ENCODE measurements at regions not wholly inside any gene's neighbourhood (a gene's known extent, or its start where the extent isn't known, plus 50 kb on each side); places are given as distances from the start of the nearest gene placed in this dataset.

DNA sequence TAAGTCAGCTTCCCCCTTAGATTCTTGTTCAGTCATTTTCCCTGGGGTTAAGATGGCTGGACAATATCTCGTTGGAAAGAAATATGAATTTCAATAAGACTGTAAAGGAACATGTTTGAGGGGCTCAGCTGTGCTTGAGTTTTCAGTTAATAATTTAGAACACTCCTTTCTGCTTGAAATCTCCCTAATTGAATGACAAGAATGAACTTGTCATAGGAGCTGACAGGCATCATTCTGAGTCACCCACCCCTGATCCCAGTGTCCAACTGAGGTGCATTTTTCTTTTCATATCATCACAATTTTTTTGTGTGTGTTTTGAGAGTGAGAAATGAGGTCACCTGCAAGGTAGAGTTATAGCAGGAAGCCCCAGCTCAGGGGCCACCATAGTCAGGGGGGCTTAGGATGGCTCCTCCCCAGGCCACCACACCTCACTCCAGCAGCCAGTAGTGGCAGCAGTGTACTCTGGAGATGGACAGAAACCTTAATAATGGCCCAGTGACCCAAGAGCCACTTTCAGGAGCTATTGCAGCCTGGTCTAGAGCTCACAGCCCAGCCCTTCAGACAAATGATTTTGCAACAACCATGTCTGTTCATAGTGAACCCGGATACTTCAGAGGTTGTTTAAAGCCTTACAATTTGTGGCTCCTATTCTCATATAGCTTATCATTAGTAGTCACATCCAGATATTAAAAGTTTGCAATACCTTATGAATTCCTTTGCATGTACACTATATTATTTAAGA is 174.5 kb downstream of the MAIP1 start:
- ATAC-seq (no peak), DNase-seq (no peak)
- Mint-ChIP-seq H3K9me3 (peaks cover 0 to 3% (median 0%) of the 10 kb centered on the region in 11 donors), H3K27ac (no peak overlapping the region), H3K4me1 (no peaks in the 10 kb centered on the region), H3K36me3 (no peaks in the 10 kb centered on the region), H3K27me3 (peaks cover 0 to 15% (median 5%) of the 10 kb centered on the region in 5 donors), H3K4me3 (no peak overlapping the region)
- Histone ChIP-seq H3K4me1 (ENCODE audit: control insufficient read depth in 2 of 2, insufficient read depth in 2 of 2, low read length in 2 of 2) (no peaks in the 10 kb centered on the region), H3K27ac (ENCODE audit: low read depth, low read length) (no peak overlapping the region), H3K9me3 (ENCODE audit: control insufficient read depth in 2 of 3, low read length in 3 of 3) (no peaks in the 10 kb centered on the region), H3K36me3 (ENCODE audit: control insufficient read depth in 2 of 3, insufficient read depth in 3 of 3, low read length in 3 of 3) (no peaks in the 10 kb centered on the region), H3K27me3 (ENCODE audit: control insufficient read depth in 2 of 2, insufficient read depth in 2 of 2, low read length in 2 of 2) (no peaks in the 10 kb centered on the region), H3K4me3 (ENCODE audit: low read length) (no peak overlapping the region)
- POLR2A ChIA-PET: no interaction called here
- intact Hi-C loops (cut with micrococcal nuclease): no loop called here
- CTCF ChIA-PET: no interaction called here

DNA sequence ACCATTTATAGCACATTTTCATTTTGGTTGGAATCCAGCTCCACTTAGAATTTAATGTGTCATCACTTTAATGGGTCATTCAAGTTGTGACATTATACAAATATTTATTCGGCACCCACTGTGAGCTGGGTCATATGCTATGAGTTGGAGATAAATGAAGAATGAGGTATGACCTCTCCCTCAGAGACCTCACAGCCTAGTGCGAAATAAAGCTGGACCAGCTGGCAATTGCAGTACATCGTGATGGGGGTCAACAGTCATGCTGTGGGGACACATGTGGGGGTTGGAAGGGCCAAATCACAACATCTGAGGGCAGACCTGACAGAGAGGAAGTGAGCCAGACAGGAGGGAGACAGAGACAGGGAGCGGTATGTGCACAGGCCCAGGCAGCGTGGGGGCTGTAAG is 175.4 kb downstream of the MAIP1 start:
- CTCF ChIA-PET: no interaction called here
- intact Hi-C loops (cut with micrococcal nuclease): no loop called here
- no peak overlapping the region for H3K4me3 ChIP-seq (ENCODE audit: low read length)

DNA sequence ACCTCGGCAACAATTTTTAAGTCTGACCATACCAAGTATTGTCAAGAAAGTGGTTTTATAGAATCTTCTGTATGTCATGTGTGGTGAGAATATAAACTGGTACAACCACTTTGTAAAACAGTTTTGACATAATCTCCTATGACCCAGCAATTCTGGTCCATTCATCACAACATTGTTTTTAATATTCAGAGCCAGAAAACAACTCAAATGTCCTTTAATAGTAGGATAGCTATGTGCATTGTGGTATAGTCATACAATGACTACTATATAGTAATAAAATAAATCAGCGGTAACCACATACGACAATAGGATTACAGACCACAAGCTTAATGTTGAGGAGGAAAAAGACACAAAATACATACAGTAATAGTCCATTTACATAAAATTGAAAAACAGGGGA is 175.2 kb upstream of the SPATS2L start:
- no peaks in the 10 kb centered on the region for H3K4me1 Mint-ChIP-seq
- H3K36me3 Mint-ChIP-seq: no peaks in the 10 kb centered on the region
- no peak overlapping the region for H3K27ac Mint-ChIP-seq
- Histone ChIP-seq H3K27ac (ENCODE audit: low read depth, low read length) (no peak overlapping the region), H3K27me3 (ENCODE audit: control insufficient read depth in 2 of 2, insufficient read depth in 2 of 2, low read length in 2 of 2) (no peaks in the 10 kb centered on the region), H3K4me3 (ENCODE audit: low read length) (no peak overlapping the region), H3K4me1 (ENCODE audit: control insufficient read depth in 2 of 2, insufficient read depth in 2 of 2, low read length in 2 of 2) (no peaks in the 10 kb centered on the region), H3K36me3 (ENCODE audit: control insufficient read depth in 2 of 3, insufficient read depth in 3 of 3, low read length in 3 of 3) (no peaks in the 10 kb centered on the region), H3K9me3 (ENCODE audit: control insufficient read depth in 2 of 3, low read length in 3 of 3) (no peaks in the 10 kb centered on the region)
- H3K27me3 Mint-ChIP-seq: peaks cover 0 to 15% (median 6%) of the 10 kb centered on the region in 5 donors
- no peak overlapping the region for H3K4me3 Mint-ChIP-seq
- H3K9me3 Mint-ChIP-seq: peaks cover 0 to 1% (median 0%) of the 10 kb centered on the region in 11 donors
- ATAC-seq: no peak
- intact Hi-C loops (cut with micrococcal nuclease): no loop called here
- DNase-seq: no peak
- POLR2A ChIA-PET: no interaction called here
- CTCF ChIA-PET: no interaction called here

More for the DNA sequence above, 175.4 kb downstream of the MAIP1 start:
- no peaks in the 10 kb centered on the region for H3K4me1 Mint-ChIP-seq
- no peak overlapping the region for H3K27ac ChIP-seq (ENCODE audit: low read depth, low read length)
- H3K9me3 ChIP-seq (ENCODE audit: control insufficient read depth in 2 of 3, low read length in 3 of 3): no peaks in the 10 kb centered on the region
- no peak overlapping the region for H3K4me3 Mint-ChIP-seq
- H3K27me3 Mint-ChIP-seq: peaks cover 0 to 15% (median 6%) of the 10 kb centered on the region in 5 donors
- peaks cover 0 to 1% (median 0%) of the 10 kb centered on the region in 11 donors for H3K9me3 Mint-ChIP-seq
- no peaks in the 10 kb centered on the region for H3K36me3 ChIP-seq (ENCODE audit: control insufficient read depth in 2 of 3, insufficient read depth in 3 of 3, low read length in 3 of 3)
- POLR2A ChIA-PET: no interaction called here
- ATAC-seq (no peak), DNase-seq (no peak)
- no peaks in the 10 kb centered on the region for H3K4me1 ChIP-seq (ENCODE audit: control insufficient read depth in 2 of 2, insufficient read depth in 2 of 2, low read length in 2 of 2)
- no peak overlapping the region for H3K27ac Mint-ChIP-seq
- no peaks in the 10 kb centered on the region for H3K27me3 ChIP-seq (ENCODE audit: control insufficient read depth in 2 of 2, insufficient read depth in 2 of 2, low read length in 2 of 2)
- H3K36me3 Mint-ChIP-seq: no peaks in the 10 kb centered on the region

DNA sequence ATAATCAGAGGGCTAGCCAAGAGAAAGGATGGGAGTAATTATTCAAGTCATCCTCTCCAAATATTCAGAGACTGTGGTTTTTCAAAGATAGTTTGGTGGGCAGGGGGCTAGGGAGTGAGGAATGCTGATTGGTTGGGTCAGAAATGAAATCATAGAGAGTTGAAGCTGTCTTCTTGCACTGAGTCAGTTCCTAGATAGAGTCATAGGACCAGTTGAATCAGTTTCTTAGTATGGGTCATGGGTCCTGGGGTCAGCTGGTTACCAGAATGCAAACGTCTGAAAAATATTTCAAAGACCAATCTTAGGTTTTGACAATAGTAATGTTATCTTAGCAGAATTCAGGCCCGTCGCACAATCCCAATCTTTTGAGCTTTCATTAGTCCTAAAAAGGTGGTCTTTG is 171.4 kb upstream of the SPATS2L start:
- no peaks in the 10 kb centered on the region for H3K9me3 ChIP-seq (ENCODE audit: control insufficient read depth in 2 of 3, low read length in 3 of 3)
- H3K27me3 ChIP-seq (ENCODE audit: control insufficient read depth in 2 of 2, insufficient read depth in 2 of 2, low read length in 2 of 2): no peaks in the 10 kb centered on the region
- peaks cover 0 to 1% (median 0%) of the 10 kb centered on the region in 11 donors for H3K9me3 Mint-ChIP-seq
- no peak overlapping the region for H3K27ac ChIP-seq (ENCODE audit: low read depth, low read length)
- no peaks in the 10 kb centered on the region for H3K4me1 ChIP-seq (ENCODE audit: control insufficient read depth in 2 of 2, insufficient read depth in 2 of 2, low read length in 2 of 2)
- intact Hi-C loops (cut with micrococcal nuclease): no loop called here
- no peak overlapping the region for H3K4me3 ChIP-seq (ENCODE audit: low read length)
- H3K36me3 Mint-ChIP-seq: no peaks in the 10 kb centered on the region
- CTCF ChIA-PET: interaction anchor here (0.6 kb wide), 1 partner anchor 418 kb away, joined by 3 read pairs; no protein-coding TSS in a partner anchor
- H3K4me1 Mint-ChIP-seq: no peaks in the 10 kb centered on the region
- ATAC-seq: no peak
- no peak overlapping the region for H3K27ac Mint-ChIP-seq
- no peaks in the 10 kb centered on the region for H3K36me3 ChIP-seq (ENCODE audit: control insufficient read depth in 2 of 3, insufficient read depth in 3 of 3, low read length in 3 of 3)
- DNase-seq: no peak
- POLR2A ChIA-PET: no interaction called here
- H3K4me3 Mint-ChIP-seq: no peak overlapping the region
- peaks cover 0 to 9% (median 4%) of the 10 kb centered on the region in 5 donors for H3K27me3 Mint-ChIP-seq

- Mint-ChIP-seq H3K4me3 (no peak overlapping the region), H3K9me3 (no peaks in the 10 kb centered on the region), H3K36me3 (no peaks in the 10 kb centered on the region), H3K4me1 (no peaks in the 10 kb centered on the region), H3K27me3 (peaks cover 0 to 10% (median 0%) of the 10 kb centered on the region in 5 donors), H3K27ac (no peak overlapping the region)
- intact Hi-C loops (cut with micrococcal nuclease): no loop called here
- Histone ChIP-seq H3K4me1 (ENCODE audit: control insufficient read depth in 2 of 2, insufficient read depth in 2 of 2, low read length in 2 of 2) (no peaks in the 10 kb centered on the region), H3K9me3 (ENCODE audit: control insufficient read depth in 2 of 3, low read length in 3 of 3) (no peaks in the 10 kb centered on the region), H3K27me3 (ENCODE audit: control insufficient read depth in 2 of 2, insufficient read depth in 2 of 2, low read length in 2 of 2) (no peaks in the 10 kb centered on the region), H3K27ac (ENCODE audit: low read depth, low read length) (no peak overlapping the region), H3K4me3 (ENCODE audit: low read length) (no peak overlapping the region), H3K36me3 (ENCODE audit: control insufficient read depth in 2 of 3, insufficient read depth in 3 of 3, low read length in 3 of 3) (no peaks in the 10 kb centered on the region)
- CTCF ChIA-PET: interaction anchor here (0.6 kb wide), 1 partner anchor 413 kb away, joined by 4 read pairs; no protein-coding TSS in a partner anchor
- POLR2A ChIA-PET: no interaction called here
- DNase-seq: no peak
- ATAC-seq: no peak
These were observed 169.8 kb upstream of the SPATS2L start for GRCh38 chr2:200136655-200137054.

DNA sequence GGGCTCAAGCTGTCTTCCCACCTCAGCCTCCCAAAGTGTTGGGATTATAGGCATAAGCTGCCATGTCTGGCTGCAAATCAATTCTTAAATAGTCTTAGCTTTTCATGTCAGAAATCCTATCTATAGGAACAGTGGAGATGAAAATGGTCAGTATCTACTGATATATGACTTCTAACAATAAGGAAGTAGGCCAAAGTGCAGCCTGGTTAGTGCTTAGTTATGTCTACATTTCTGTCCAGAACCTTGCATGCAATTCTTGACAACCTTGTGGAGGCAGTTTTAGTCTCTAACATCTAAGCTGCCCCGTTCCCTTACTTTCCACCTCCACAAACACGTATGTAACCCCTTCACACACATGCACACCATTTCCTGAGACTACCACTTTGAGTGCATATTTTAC is 169.2 kb upstream of the SPATS2L start:
- Mint-ChIP-seq H3K36me3 (no peaks in the 10 kb centered on the region), H3K9me3 (no peaks in the 10 kb centered on the region), H3K4me1 (no peaks in the 10 kb centered on the region), H3K27me3 (peaks cover 0 to 7% (median 0%) of the 10 kb centered on the region in 5 donors), H3K4me3 (no peak overlapping the region), H3K27ac (no peak overlapping the region)
- POLR2A ChIA-PET: no interaction called here
- DNase-seq (no peak), ATAC-seq (no peak)
- no peaks in the 10 kb centered on the region for H3K4me1 ChIP-seq (ENCODE audit: control insufficient read depth in 2 of 2, insufficient read depth in 2 of 2, low read length in 2 of 2)
- no peaks in the 10 kb centered on the region for H3K36me3 ChIP-seq (ENCODE audit: control insufficient read depth in 2 of 3, insufficient read depth in 3 of 3, low read length in 3 of 3)
- no peaks in the 10 kb centered on the region for H3K9me3 ChIP-seq (ENCODE audit: control insufficient read depth in 2 of 3, low read length in 3 of 3)
- no peak overlapping the region for H3K4me3 ChIP-seq (ENCODE audit: low read length)
- H3K27me3 ChIP-seq (ENCODE audit: control insufficient read depth in 2 of 2, insufficient read depth in 2 of 2, low read length in 2 of 2): no peaks in the 10 kb centered on the region
- CTCF ChIA-PET: no interaction called here
- no peak overlapping the region for H3K27ac ChIP-seq (ENCODE audit: low read depth, low read length)
- intact Hi-C loops (cut with micrococcal nuclease): no loop called here

GRCh38 chr2:200137691-200138090 is 168.8 kb upstream of the SPATS2L start:
- intact Hi-C loops (cut with micrococcal nuclease): no loop called here
- H3K4me1 ChIP-seq (ENCODE audit: control insufficient read depth in 2 of 2, insufficient read depth in 2 of 2, low read length in 2 of 2): no peaks in the 10 kb centered on the region
- no peaks in the 10 kb centered on the region for H3K36me3 ChIP-seq (ENCODE audit: control insufficient read depth in 2 of 3, insufficient read depth in 3 of 3, low read length in 3 of 3)
- no peak overlapping the region for H3K4me3 Mint-ChIP-seq
- ChIA-PET POLR2A (no interaction called here), CTCF (no interaction called here)
- H3K9me3 ChIP-seq (ENCODE audit: control insufficient read depth in 2 of 3, low read length in 3 of 3): no peaks in the 10 kb centered on the region
- DNase-seq (no peak), ATAC-seq (no peak)
- no peak overlapping the region for H3K4me3 ChIP-seq (ENCODE audit: low read length)
- H3K4me1 Mint-ChIP-seq: no peaks in the 10 kb centered on the region
- H3K27me3 ChIP-seq (ENCODE audit: control insufficient read depth in 2 of 2, insufficient read depth in 2 of 2, low read length in 2 of 2): no peaks in the 10 kb centered on the region
- no peak overlapping the region for H3K27ac ChIP-seq (ENCODE audit: low read depth, low read length)
- peaks cover 0 to 7% (median 0%) of the 10 kb centered on the region in 5 donors for H3K27me3 Mint-ChIP-seq
- no peaks in the 10 kb centered on the region for H3K9me3 Mint-ChIP-seq
- H3K36me3 Mint-ChIP-seq: no peaks in the 10 kb centered on the region
- no peak overlapping the region for H3K27ac Mint-ChIP-seq

All from naive thymus-derived CD4-positive, alpha-beta T cell (primary cell).